ENCODE measurements at regions not wholly inside any gene's neighbourhood (a gene's known extent, or its start where the extent isn't known, plus 50 kb on each side); places are given as distances from the start of the nearest gene placed in this dataset.

- Mint-ChIP-seq H3K27ac (no peak overlapping the region), H3K27me3 (peaks cover 10% of the 10 kb centered on the region), H3K4me1 (no peaks in the 10 kb centered on the region), H3K36me3 (no peaks in the 10 kb centered on the region), H3K4me3 (no peak overlapping the region), H3K9me3 (no peaks in the 10 kb centered on the region)
- DNase-seq (ENCODE audit: low spot score in 2 of 2), result no peak
- no peak for ATAC-seq (ENCODE audit: low read depth)
Measured at GRCh38 chr11:69358398-69359020, 64.6 kb downstream of the MYEOV start.

GRCh38 chr11:69359735-69360480 lies 66.0 kb downstream of the MYEOV start:
- H3K4me1 Mint-ChIP-seq, result no peaks in the 10 kb centered on the region
- no peak overlapping the region for H3K27ac Mint-ChIP-seq
- no peaks in the 10 kb centered on the region for H3K36me3 Mint-ChIP-seq
- DNase-seq (ENCODE audit: low spot score in 2 of 2) (no peak), ATAC-seq (ENCODE audit: low read depth) (no peak)
- H3K4me3 Mint-ChIP-seq, result no peak overlapping the region
- H3K9me3 Mint-ChIP-seq, result no peaks in the 10 kb centered on the region
- peaks cover 6% of the 10 kb centered on the region for H3K27me3 Mint-ChIP-seq

GRCh38 chr11:69360606-69361005 lies 66.7 kb downstream of the MYEOV start:
- Mint-ChIP-seq H3K4me1 (no peaks in the 10 kb centered on the region), H3K4me3 (no peak overlapping the region), H3K27ac (no peak overlapping the region), H3K27me3 (peaks cover 5% of the 10 kb centered on the region), H3K36me3 (no peaks in the 10 kb centered on the region), H3K9me3 (no peaks in the 10 kb centered on the region)
- ATAC-seq (ENCODE audit: low read depth) (no peak), DNase-seq (ENCODE audit: low spot score in 2 of 2) (no peak)

- Mint-ChIP-seq H3K9me3 (no peaks in the 10 kb centered on the region), H3K36me3 (no peaks in the 10 kb centered on the region), H3K27me3 (peaks cover 2% of the 10 kb centered on the region), H3K4me1 (no peaks in the 10 kb centered on the region), H3K27ac (no peak overlapping the region), H3K4me3 (no peak overlapping the region)
- ATAC-seq (ENCODE audit: low read depth), result no peak
- no peak for DNase-seq (ENCODE audit: low spot score in 2 of 2)
Measured at GRCh38 chr11:69361048-69361447, 67.1 kb downstream of the MYEOV start.

- Mint-ChIP-seq H3K4me3 (no peak overlapping the region), H3K36me3 (no peaks in the 10 kb centered on the region), H3K27me3 (peaks cover 2% of the 10 kb centered on the region), H3K9me3 (no peaks in the 10 kb centered on the region), H3K27ac (no peak overlapping the region), H3K4me1 (no peaks in the 10 kb centered on the region)
- DNase-seq (ENCODE audit: low spot score in 2 of 2), result no peak
- no peak for ATAC-seq (ENCODE audit: low read depth)
Measured at GRCh38 chr11:69361466-69361865, 67.5 kb downstream of the MYEOV start.

- ATAC-seq (ENCODE audit: low read depth) (no peak), DNase-seq (ENCODE audit: low spot score in 2 of 2) (no peak)
- H3K27ac Mint-ChIP-seq, result no peak overlapping the region
- no peaks in the 10 kb centered on the region for H3K9me3 Mint-ChIP-seq
- no peaks in the 10 kb centered on the region for H3K36me3 Mint-ChIP-seq
- H3K4me3 Mint-ChIP-seq, result no peak overlapping the region
- H3K4me1 Mint-ChIP-seq, result no peaks in the 10 kb centered on the region
- H3K27me3 Mint-ChIP-seq, result no peaks in the 10 kb centered on the region
Measured at GRCh38 chr11:69362315-69362714, 68.4 kb downstream of the MYEOV start.

- H3K27me3 Mint-ChIP-seq, result no peaks in the 10 kb centered on the region
- no peak overlapping the region for H3K27ac Mint-ChIP-seq
- DNase-seq (ENCODE audit: low spot score in 2 of 2) (no peak), ATAC-seq (ENCODE audit: low read depth) (no peak)
- H3K4me3 Mint-ChIP-seq, result no peak overlapping the region
- peaks cover 1% of the 10 kb centered on the region for H3K36me3 Mint-ChIP-seq
- H3K9me3 Mint-ChIP-seq, result peaks cover 2% of the 10 kb centered on the region
- no peaks in the 10 kb centered on the region for H3K4me1 Mint-ChIP-seq
Measured at GRCh38 chr11:69364921-69365320, 71.0 kb downstream of the MYEOV start.

GRCh38 chr11:69365558-69365957 lies 71.6 kb downstream of the MYEOV start:
- Mint-ChIP-seq H3K9me3 (peaks cover 2% of the 10 kb centered on the region), H3K4me1 (no peaks in the 10 kb centered on the region), H3K27me3 (no peaks in the 10 kb centered on the region), H3K36me3 (peaks cover 1% of the 10 kb centered on the region), H3K4me3 (no peak overlapping the region), H3K27ac (no peak overlapping the region)
- DNase-seq (ENCODE audit: low spot score in 2 of 2) (no peak), ATAC-seq (ENCODE audit: low read depth) (no peak)

- ATAC-seq (ENCODE audit: low read depth) (no peak), DNase-seq (ENCODE audit: low spot score in 2 of 2) (no peak)
- no peak overlapping the region for H3K27ac Mint-ChIP-seq
- H3K4me3 Mint-ChIP-seq, result no peak overlapping the region
- no peaks in the 10 kb centered on the region for H3K27me3 Mint-ChIP-seq
- peaks cover 2% of the 10 kb centered on the region for H3K9me3 Mint-ChIP-seq
- H3K4me1 Mint-ChIP-seq, result no peaks in the 10 kb centered on the region
- H3K36me3 Mint-ChIP-seq, result peaks cover 1% of the 10 kb centered on the region
Measured at GRCh38 chr11:69366591-69366990, 72.6 kb downstream of the MYEOV start.

- Mint-ChIP-seq H3K27ac (no peak overlapping the region), H3K9me3 (peaks cover 2% of the 10 kb centered on the region), H3K4me3 (no peak overlapping the region), H3K27me3 (peaks cover 2% of the 10 kb centered on the region), H3K36me3 (peaks cover 4% of the 10 kb centered on the region), H3K4me1 (peaks cover 2% of the 10 kb centered on the region)
- ATAC-seq (ENCODE audit: low read depth), result no peak
- no peak for DNase-seq (ENCODE audit: low spot score in 2 of 2)
Measured at GRCh38 chr11:69367211-69367964, 73.4 kb downstream of the MYEOV start.

GRCh38 chr11:69368119-69368880 lies 74.3 kb downstream of the MYEOV start:
- H3K27me3 Mint-ChIP-seq, result peaks cover 5% of the 10 kb centered on the region
- peaks cover 2% of the 10 kb centered on the region for H3K9me3 Mint-ChIP-seq
- ATAC-seq (ENCODE audit: low read depth), result no peak
- peaks cover 2% of the 10 kb centered on the region for H3K4me1 Mint-ChIP-seq
- no peak for DNase-seq (ENCODE audit: low spot score in 2 of 2)
- H3K27ac Mint-ChIP-seq, result no peak overlapping the region
- no peak overlapping the region for H3K4me3 Mint-ChIP-seq
- peaks cover 4% of the 10 kb centered on the region for H3K36me3 Mint-ChIP-seq

- no peak for DNase-seq (ENCODE audit: low spot score in 2 of 2)
- H3K36me3 Mint-ChIP-seq, result peaks cover 4% of the 10 kb centered on the region
- ATAC-seq (ENCODE audit: low read depth), result no peak
- no peak overlapping the region for H3K27ac Mint-ChIP-seq
- H3K4me1 Mint-ChIP-seq, result peaks cover 2% of the 10 kb centered on the region
- peaks cover 5% of the 10 kb centered on the region for H3K27me3 Mint-ChIP-seq
- H3K4me3 Mint-ChIP-seq, result no peak overlapping the region
- peaks cover 2% of the 10 kb centered on the region for H3K9me3 Mint-ChIP-seq
Measured at GRCh38 chr11:69369210-69369825, 75.4 kb downstream of the MYEOV start.

- Mint-ChIP-seq H3K27me3 (peaks cover 5% of the 10 kb centered on the region), H3K9me3 (peaks cover 2% of the 10 kb centered on the region), H3K36me3 (peaks cover 4% of the 10 kb centered on the region), H3K4me3 (no peak overlapping the region), H3K27ac (no peak overlapping the region), H3K4me1 (peaks cover 2% of the 10 kb centered on the region)
- DNase-seq (ENCODE audit: low spot score in 2 of 2) (no peak), ATAC-seq (ENCODE audit: low read depth) (no peak)
Measured at GRCh38 chr11:69369945-69370344, 76.0 kb downstream of the MYEOV start.

Measured in memory B cell (primary cell).